ENCODE measurements at regions not wholly inside any gene's neighbourhood (a gene's known extent, or its start where the extent isn't known, plus 50 kb on each side); places are given as distances from the start of the nearest gene placed in this dataset.

GRCh38 chr2:3045318-3045921, 332.2 kb downstream of the EIPR1 start:
- intact Hi-C loops (cut with DNase I): no loop called here

GRCh38 chr2:3044587-3045317, 332.9 kb downstream of the EIPR1 start:
- no peaks in the 10 kb centered on the region for H3K4me1 ChIP-seq
- no peak overlapping the region for H3K4me3 ChIP-seq
- peaks cover 0 to under 1% (median 0%) of the 10 kb centered on the region in 4 donors for H3K27me3 ChIP-seq
- H3K36me3 ChIP-seq: no peaks in the 10 kb centered on the region
- no peak for TF ChIP-seq POLR2A (IDR thresholded peaks at IDR 0.05)
- TF ChIP-seq, protein P1, sequence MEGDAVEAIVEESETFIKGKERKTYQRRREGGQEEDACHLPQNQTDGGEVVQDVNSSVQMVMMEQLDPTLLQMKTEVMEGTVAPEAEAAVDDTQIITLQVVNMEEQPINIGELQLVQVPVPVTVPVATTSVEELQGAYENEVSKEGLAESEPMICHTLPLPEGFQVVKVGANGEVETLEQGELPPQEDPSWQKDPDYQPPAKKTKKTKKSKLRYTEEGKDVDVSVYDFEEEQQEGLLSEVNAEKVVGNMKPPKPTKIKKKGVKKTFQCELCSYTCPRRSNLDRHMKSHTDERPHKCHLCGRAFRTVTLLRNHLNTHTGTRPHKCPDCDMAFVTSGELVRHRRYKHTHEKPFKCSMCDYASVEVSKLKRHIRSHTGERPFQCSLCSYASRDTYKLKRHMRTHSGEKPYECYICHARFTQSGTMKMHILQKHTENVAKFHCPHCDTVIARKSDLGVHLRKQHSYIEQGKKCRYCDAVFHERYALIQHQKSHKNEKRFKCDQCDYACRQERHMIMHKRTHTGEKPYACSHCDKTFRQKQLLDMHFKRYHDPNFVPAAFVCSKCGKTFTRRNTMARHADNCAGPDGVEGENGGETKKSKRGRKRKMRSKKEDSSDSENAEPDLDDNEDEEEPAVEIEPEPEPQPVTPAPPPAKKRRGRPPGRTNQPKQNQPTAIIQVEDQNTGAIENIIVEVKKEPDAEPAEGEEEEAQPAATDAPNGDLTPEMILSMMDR (IDR thresholded peaks at IDR 0.05): no peak
- WGBS, 2 donors: 63 to 73% methylated on average over 9 to 10 of the region's 15 CpGs
- no peak for DNase-seq
- H3K9me3 ChIP-seq: no peaks in the 10 kb centered on the region
- intact Hi-C loops (cut with DNase I): no loop called here
- H3K27ac ChIP-seq: no peak overlapping the region

More at GRCh38 chr2:3045318-3045921, 332.2 kb downstream of the EIPR1 start:
- Histone ChIP-seq H3K4me3 (no peak overlapping the region), H3K36me3 (no peaks in the 10 kb centered on the region), H3K27ac (no peak overlapping the region), H3K9me3 (no peaks in the 10 kb centered on the region), H3K27me3 (no peaks in the 10 kb centered on the region), H3K4me1 (no peaks in the 10 kb centered on the region)
- TF ChIP-seq, protein P1 (IDR thresholded peaks at IDR 0.05): no peak
- TF ChIP-seq POLR2A (IDR thresholded peaks at IDR 0.05): no peak
- no peak for DNase-seq
- WGBS, 2 donors: 89 to 93% methylated on average over 10 of the region's 10 CpGs

GRCh38 chr2:3043726-3044125, 333.9 kb downstream of the EIPR1 start:
- H3K27ac ChIP-seq: no peak overlapping the region
- H3K36me3 ChIP-seq: no peaks in the 10 kb centered on the region
- no peak overlapping the region for H3K4me3 ChIP-seq
- WGBS, 2 donors: 80 to 88% methylated on average over 7 to 8 of the region's 8 CpGs
- no peaks in the 10 kb centered on the region for H3K4me1 ChIP-seq
- intact Hi-C loops (cut with DNase I): no loop called here
- no peak for TF ChIP-seq POLR2A (IDR thresholded peaks at IDR 0.05)
- TF ChIP-seq, protein P1 (IDR thresholded peaks at IDR 0.05): no peak
- no peak for DNase-seq
- peaks cover 0 to 6% (median 0%) of the 10 kb centered on the region in 4 donors for H3K27me3 ChIP-seq
- H3K9me3 ChIP-seq: no peaks in the 10 kb centered on the region

GRCh38 chr2:3042601-3043585, 334.7 kb downstream of the EIPR1 start:
- no peak for DNase-seq
- Histone ChIP-seq H3K4me3 (no peak overlapping the region), H3K27ac (no peak overlapping the region), H3K36me3 (no peaks in the 10 kb centered on the region), H3K27me3 (peaks cover 0 to 6% (median 0%) of the 10 kb centered on the region in 4 donors), H3K9me3 (no peaks in the 10 kb centered on the region), H3K4me1 (no peaks in the 10 kb centered on the region)
- intact Hi-C loops (cut with DNase I): no loop called here
- 60 to 66% methylated on average over 14 to 18 of the region's 20 CpGs for whole genome bisulfite sequencing, 2 donors
- TF ChIP-seq, protein P1 (IDR thresholded peaks at IDR 0.05): no peak
- no peak for TF ChIP-seq POLR2A (IDR thresholded peaks at IDR 0.05)
